GM23338 (cell line): ENCODE measurements at regions not wholly inside any gene's neighbourhood (a gene's known extent, or its start where the extent isn't known, plus 50 kb on each side); places are given as distances from the start of the nearest gene placed in this dataset.

Experiments
- ATAC-seq: fragments of 200-7000 bp; cut with Tn5 transposase; 3 replicates; pipeline ENCODE4 v1.9.1; 2020
- DNase-seq: peaks from one replicate; pipeline ENCODE4 v3.0.0-alpha.2; 2015; ENCODE audit warnings: low spot score
- H2AFZ ChIP-seq: fragments of 200-600 bp; sonication (generic); 2 replicates; pipeline ENCODE4 v1.8.0; 2016; ENCODE audit warnings: antibody characterized with exemption, mild to moderate bottlenecking, moderate library complexity
- H3F3A ChIP-seq: fragments of 200-600 bp; sonication (generic); replicated peaks from 2 replicates; pipeline ENCODE4 v1.8.0; 2017; ENCODE audit warnings: antibody characterized with exemption, mixed run types, low read depth
- H3K27ac ChIP-seq: fragments of 200-600 bp; sonication (generic); 2 replicates; pipeline ENCODE4 v1.6.1; 2016; ENCODE audit warnings: low read depth
- H3K27me3 ChIP-seq: fragments of 200-600 bp; sonication (generic); 2 replicates; pipeline ENCODE4 v1.8.0; 2016; ENCODE audit warnings: mild to moderate bottlenecking, mixed run types, moderate library complexity; ENCODE audit not compliant: insufficient read depth
- H3K36me3 ChIP-seq: fragments of 200-600 bp; sonication (generic); 2 replicates; pipeline ENCODE4 v1.8.0; 2016; ENCODE audit warnings: mild to moderate bottlenecking; ENCODE audit not compliant: insufficient read depth
- H3K4me1 ChIP-seq: fragments of 200-600 bp; sonication (generic); 2 replicates; pipeline ENCODE4 v1.8.0; 2016; ENCODE audit warnings: mild to moderate bottlenecking, moderate library complexity; ENCODE audit not compliant: insufficient read depth
- H3K4me2 ChIP-seq: fragments of 200-600 bp; sonication (generic); 2 replicates; pipeline ENCODE4 v1.7.1; 2017; ENCODE audit warnings: mixed run types
- H3K4me3 ChIP-seq: fragments of 200-600 bp; sonication (generic); 2 replicates; pipeline ENCODE4 v1.6.1; 2016; ENCODE audit warnings: mixed run types
- H3K79me2 ChIP-seq: fragments of 200-600 bp; sonication (generic); replicated peaks from 2 replicates; pipeline ENCODE4 v1.8.0; 2017; ENCODE audit warnings: mild to moderate bottlenecking; ENCODE audit not compliant: insufficient read depth
- H3K9me2 ChIP-seq: fragments of 200-600 bp; sonication (generic); 2 replicates; pipeline ENCODE4 v1.8.0; 2017; ENCODE audit not compliant: insufficient read depth
- H4K20me1 ChIP-seq: fragments of 200-600 bp; sonication (generic); replicated peaks from 2 replicates; pipeline ENCODE4 v1.8.0; 2017; ENCODE audit warnings: mild to moderate bottlenecking; ENCODE audit not compliant: insufficient read depth
- H3K27ac Mint-ChIP-seq: 2 replicates; pipeline ENCODE4 v1.8.0; 2020; ENCODE audit warnings: inconsistent platforms, mild to moderate bottlenecking, moderate library complexity, mixed read lengths
- H3K27me3 Mint-ChIP-seq: 3 replicates; pipeline ENCODE4 v1.8.0; 2022; ENCODE audit warnings: low read depth, mild to moderate bottlenecking, moderate library complexity, mixed read lengths, inconsistent platforms; ENCODE audit not compliant: insufficient read depth, poor library complexity
- H3K36me3 Mint-ChIP-seq: 3 replicates; pipeline ENCODE4 v1.8.0; 2021; ENCODE audit warnings: low read depth, mild to moderate bottlenecking, inconsistent platforms, moderate library complexity, mixed read lengths
- H3K4me1 Mint-ChIP-seq: 3 replicates; pipeline ENCODE4 v1.8.0; 2020; ENCODE audit warnings: mild to moderate bottlenecking, inconsistent platforms, mixed read lengths
- H3K4me3 Mint-ChIP-seq: 3 replicates; pipeline ENCODE4 v1.8.0; 2021; ENCODE audit warnings: moderate library complexity, mild to moderate bottlenecking, inconsistent platforms, mixed read lengths
- H3K9me3 Mint-ChIP-seq: 3 replicates; pipeline ENCODE4 v1.8.0; 2020; ENCODE audit warnings: moderate library complexity, mild to moderate bottlenecking, inconsistent platforms, mixed read lengths
- CTCF ChIP-seq, 2 experiments: fragments of 200-600 bp in 1 of 2; sonication (generic) in 1 of 2; conservative IDR thresholded peaks; 2 replicates each; pipeline versions ENCODE4 v1.5.1 to v1.6.1; 2016 to 2017; ENCODE audit warnings: antibody characterized with exemption in 2 of 2, low read depth in 2 of 2, mild to moderate bottlenecking in 2 of 2, moderate library complexity in 1 of 2
- ETS1 ChIP-seq: IDR thresholded peaks from 2 replicates; pipeline ENCODE4 v1.6.1; 2016; ENCODE audit warnings: antibody characterized with exemption
- EZH2 ChIP-seq: fragments of 200-600 bp; sonication (generic); IDR thresholded peaks from one replicate; pipeline ENCODE4 v1.8.0; 2017; ENCODE audit warnings: antibody characterized with exemption, mild to moderate bottlenecking, low read depth; ENCODE audit not compliant: unreplicated experiment
- EZH2phosphoT487 ChIP-seq: fragments of 200-600 bp; sonication (generic); IDR thresholded peaks from one replicate; pipeline ENCODE4 v1.8.1; 2018; ENCODE audit warnings: antibody characterized with exemption; ENCODE audit not compliant: unreplicated experiment
- JUNB ChIP-seq: IDR thresholded peaks from one replicate; pipeline ENCODE4 v1.6.1; 2016; ENCODE audit warnings: antibody characterized with exemption; ENCODE audit not compliant: unreplicated experiment
- POLR2AphosphoS5 ChIP-seq: IDR thresholded peaks from 2 replicates; pipeline ENCODE4 v1.6.1; 2016; ENCODE audit warnings: antibody characterized with exemption, low read depth
- ZNF114 ChIP-seq: fragments of 250-450 bp; sonication (Bioruptor Pico); IDR thresholded peaks from 2 replicates; pipeline ENCODE4 v1.5.0; 2020; ENCODE audit warnings: mild to moderate bottlenecking, moderate library complexity
- ZNF331 ChIP-seq: fragments of 250-450 bp; sonication (Bioruptor Pico); IDR thresholded peaks from 2 replicates; pipeline ENCODE4 v1.5.0; 2020; ENCODE audit warnings: low read depth, mild to moderate bottlenecking, moderate library complexity
- ZNF462 ChIP-seq: fragments of 250-450 bp; sonication (Bioruptor Pico); IDR thresholded peaks from 2 replicates; pipeline ENCODE4 v1.5.0; 2020; ENCODE audit warnings: mild to moderate bottlenecking, moderate library complexity

- H3K9me3 Mint-ChIP-seq = peaks cover 29% of the 10 kb centered on the region
- no peaks in the 10 kb centered on the region for H3K27me3 Mint-ChIP-seq
- no peak overlapping the region for H3K27ac Mint-ChIP-seq
- H3K36me3 Mint-ChIP-seq = peaks cover 7% of the 10 kb centered on the region; the same call in 1 of the 3 replicates
- no peaks in the 10 kb centered on the region; the same call in 1 of the 2 replicates for H3K9me2 ChIP-seq
- no peak overlapping the region for H3K4me3 Mint-ChIP-seq
- H3K36me3 ChIP-seq = no peaks in the 10 kb centered on the region
- H3K4me2 ChIP-seq = no peak overlapping the region
- peaks cover 4% of the 10 kb centered on the region for H3K4me1 ChIP-seq
- ATAC-seq = no peak
- no peaks in the 10 kb centered on the region for H4K20me1 ChIP-seq
- H3K27ac ChIP-seq = no peak overlapping the region
- H2AFZ ChIP-seq = no peak overlapping the region
- H3K4me3 ChIP-seq = no peak overlapping the region
- H3K27me3 ChIP-seq = no peaks in the 10 kb centered on the region
- H3K4me1 Mint-ChIP-seq = peaks cover 6% of the 10 kb centered on the region; the same call in 2 of the 3 replicates
- H3F3A ChIP-seq = no peaks in the 10 kb centered on the region
- no peaks in the 10 kb centered on the region for H3K79me2 ChIP-seq
- no peak for DNase-seq
- no peak for TF ChIP-seq ZNF114
- TF ChIP-seq JUNB = no peak
- TF ChIP-seq EZH2 = no peak
- no peak for TF ChIP-seq ETS1
- TF ChIP-seq ZNF462 (CRISPR knock-in tag) = no peak
- no peak for TF ChIP-seq ZNF331 (CRISPR knock-in tag)
- no peak for TF ChIP-seq CTCF (conservative IDR thresholded peaks at IDR 0.05; ENCODE audit: low read depth in 2 of 2)
- no peak for TF ChIP-seq POLR2AphosphoS5
- no peak for TF ChIP-seq EZH2phosphoT487
Measured at GRCh38 chr4:38292529-38292928, 332.3 kb downstream of the PTTG2 start.
